Spleen (tissue), 11 donors: ENCODE measurements at regions not wholly inside any gene's neighbourhood (a gene's known extent, or its start where the extent isn't known, plus 50 kb on each side); places are given as distances from the start of the nearest gene placed in this dataset.

ENCODE experiments used
- DNase-seq: peaks from one replicate; pipeline ENCODE4 v3.0.0-alpha.2; 2020
- H3K27ac ChIP-seq, 8 donors: fragments of 200-600 bp; sonication (generic) in 7 of 8; 1 replicate in 4 of 8; 2 replicates in 4 of 8; pipeline versions ENCODE4 v1.5.0 to v1.8.0; 2016 to 2021; ENCODE audit warnings: inconsistent platforms in 4 of 8, mild to moderate bottlenecking in 4 of 8, moderate library complexity in 1 of 8
- H3K27me3 ChIP-seq, 7 donors: fragments of 200-600 bp; sonication (generic) in 6 of 7; replicated peaks in 1 of 7; 1 replicate in 4 of 7; 2 replicates in 3 of 7; pipeline versions ENCODE4 v1.5.0 to v1.8.0; 2016 to 2021; ENCODE audit warnings: inconsistent platforms in 3 of 7, mild to moderate bottlenecking in 1 of 7
- H3K36me3 ChIP-seq, 6 donors: fragments of 200-600 bp; sonication (generic) in 5 of 6; 1 replicate in 4 of 6; 2 replicates in 2 of 6; pipeline versions ENCODE4 v1.5.0 to v1.8.0; 2016 to 2021; ENCODE audit warnings: inconsistent platforms in 2 of 6
- H3K4me1 ChIP-seq, 6 donors: fragments of 200-600 bp; sonication (generic) in 5 of 6; 1 replicate in 3 of 6; 2 replicates in 3 of 6; pipeline versions ENCODE4 v1.5.0 to v1.8.0; 2016 to 2021; ENCODE audit warnings: inconsistent platforms in 3 of 6
- H3K4me3 ChIP-seq, 8 donors: fragments of 200-600 bp; sonication (generic) in 7 of 8; 1 replicate in 4 of 8; 2 replicates in 4 of 8; pipeline versions ENCODE4 v1.5.0 to v1.8.0; 2016 to 2021; ENCODE audit warnings: inconsistent platforms in 4 of 8, mild to moderate bottlenecking in 4 of 8, moderate library complexity in 2 of 8
- H3K9me3 ChIP-seq, 8 donors: fragments of 200-600 bp; sonication (generic) in 7 of 8; 1 replicate in 4 of 8; 2 replicates in 4 of 8; pipeline versions ENCODE4 v1.5.0 to v1.8.0; 2016 to 2021; ENCODE audit warnings: inconsistent platforms in 4 of 8
- CTCF ChIP-seq, 11 experiments: fragments of 200-600 bp in 7 of 11; fragments of 450-650 bp in 4 of 11; sonication (generic) in 4 of 11; IDR thresholded peaks in 8 of 11; conservative IDR thresholded peaks in 3 of 11; 1 replicate in 7 of 11; 2 replicates in 4 of 11; pipeline versions ENCODE4 v1.4.0 to v1.8.0; 2016 to 2021; ENCODE audit warnings: antibody characterized with exemption in 11 of 11, inconsistent platforms in 4 of 11, mild to moderate bottlenecking in 1 of 11
- POLR2A ChIP-seq, 3 donors: fragments of 450-650 bp; IDR thresholded peaks; one replicate each; pipeline ENCODE4 v1.5.1; 2017; ENCODE audit warnings: antibody characterized with exemption in 3 of 3, mild to moderate bottlenecking in 1 of 3
- POLR2AphosphoS5 ChIP-seq, 3 donors: sonication (generic); formaldehyde crosslinking; IDR thresholded peaks; one replicate each; pipeline ENCODE4 v1.5.1; 2017; ENCODE audit warnings: antibody characterized with exemption in 3 of 3
- WGBS, 5 donors: extraction: QIAGEN DNeasy Blood & Tissue Kit in 3 of 5; methylation state at CpG; one replicate each; pipeline versions ENCODE4 v1.1.5 to v1.1.7; 2013 to 2018; 5-methylcytosine and 5-hydroxymethylcytosine counted together
- intact Hi-C: fragments of 100-400 bp; cut with DNase I; formaldehyde crosslinking; loops from one replicate; pipeline ENCODE4 v1.15.0; 2023; ENCODE audit warnings: low total_unique reads
- donor health status: healthy with polysubstance abuse.
- donor health status: DM: no; HTN: no; CAD: no; lungs with moderate emphysema.
- donor health status: DM: no; HTN: no; CAD: no.
- donor health status: Bipolar disorder and iron deficiency.
- donor health status: healthy.
- donor health status: DM: no; HTN: no; CAD: no.
- donor health status: DM: yes; HTN: yes; CAD: no.

GRCh38 chr5:39702928-39703327 is 278.1 kb upstream of the DAB2 start:
- Histone ChIP-seq H3K27me3 (peaks cover 0 to 6% (median 0%) of the 10 kb centered on the region in 7 donors), H3K4me1 (no peaks in the 10 kb centered on the region), H3K4me3 (no peak overlapping the region), H3K9me3 (no peaks in the 10 kb centered on the region), H3K36me3 (no peaks in the 10 kb centered on the region), H3K27ac (no peak overlapping the region)
- intact Hi-C loops, result no loop called here
- no peak for DNase-seq
- TF ChIP-seq CTCF (IDR thresholded peaks at IDR 0.05 in 8 of 11, conservative IDR thresholded peaks at IDR 0.05 in 3 of 11) (no peak), POLR2A (IDR thresholded peaks at IDR 0.05) (no peak), POLR2AphosphoS5 (IDR thresholded peaks at IDR 0.05) (no peak)
- WGBS, 5 donors, result 68 to 85% (median 79%) methylated on average over 3 of the region's 3 CpGs

- Histone ChIP-seq H3K4me1 (no peaks in the 10 kb centered on the region), H3K9me3 (no peaks in the 10 kb centered on the region), H3K4me3 (no peak overlapping the region), H3K36me3 (no peaks in the 10 kb centered on the region), H3K27ac (no peak overlapping the region), H3K27me3 (peaks cover 0 to 6% (median 0%) of the 10 kb centered on the region in 7 donors)
- intact Hi-C loops, result no loop called here
- DNase-seq, result no peak
- WGBS, 5 donors, result 52 to 82% (median 69%) methylated on average over 1 of the region's 1 CpG
- TF ChIP-seq CTCF (IDR thresholded peaks at IDR 0.05 in 8 of 11, conservative IDR thresholded peaks at IDR 0.05 in 3 of 11) (no peak), POLR2A (IDR thresholded peaks at IDR 0.05) (no peak), POLR2AphosphoS5 (IDR thresholded peaks at IDR 0.05) (no peak)
Observed at GRCh38 chr5:39700523-39700922, 275.7 kb upstream of the DAB2 start.

GRCh38 chr5:39698838-39699560 is 274.2 kb upstream of the DAB2 start:
- no peak for DNase-seq
- TF ChIP-seq POLR2A (IDR thresholded peaks at IDR 0.05), result no peak
- no peak for TF ChIP-seq CTCF (IDR thresholded peaks at IDR 0.05 in 8 of 11, conservative IDR thresholded peaks at IDR 0.05 in 3 of 11)
- no peak for TF ChIP-seq POLR2AphosphoS5 (IDR thresholded peaks at IDR 0.05)
- Histone ChIP-seq H3K4me3 (no peak overlapping the region), H3K4me1 (no peaks in the 10 kb centered on the region), H3K36me3 (no peaks in the 10 kb centered on the region), H3K27me3 (peaks cover 0 to 6% (median 0%) of the 10 kb centered on the region in 7 donors), H3K9me3 (no peaks in the 10 kb centered on the region), H3K27ac (no peak overlapping the region)
- WGBS, 5 donors, result 71 to 84% (median 81%) methylated on average over 4 of the region's 4 CpGs
- intact Hi-C loops, result no loop called here

- H3K4me3 ChIP-seq, result no peak overlapping the region
- intact Hi-C loops, result no loop called here
- peaks cover 0 to 4% (median 0%) of the 10 kb centered on the region in 7 donors for H3K27me3 ChIP-seq
- no peaks in the 10 kb centered on the region for H3K4me1 ChIP-seq
- no peaks in the 10 kb centered on the region for H3K9me3 ChIP-seq
- H3K36me3 ChIP-seq, result no peaks in the 10 kb centered on the region
- no peak for DNase-seq
- TF ChIP-seq POLR2A (IDR thresholded peaks at IDR 0.05) (no peak), POLR2AphosphoS5 (IDR thresholded peaks at IDR 0.05) (no peak), CTCF (IDR thresholded peaks at IDR 0.05 in 8 of 11, conservative IDR thresholded peaks at IDR 0.05 in 3 of 11) (no peak)
- no peak overlapping the region for H3K27ac ChIP-seq
Observed at GRCh38 chr5:39697881-39698280, 273.1 kb upstream of the DAB2 start.
